GM18907 (cell line): ENCODE measurements at regions not wholly inside any gene's neighbourhood (a gene's known extent, or its start where the extent isn't known, plus 50 kb on each side); places are given as distances from the start of the nearest gene placed in this dataset.

Experiments used
- ATAC-seq: cut with Tn5 transposase; IDR thresholded peaks from one replicate; pipeline ENCODE4 v1.9.1; 2021; ENCODE audit warnings: mild to moderate bottlenecking, moderate library complexity; ENCODE audit not compliant: unreplicated experiment

DNA sequence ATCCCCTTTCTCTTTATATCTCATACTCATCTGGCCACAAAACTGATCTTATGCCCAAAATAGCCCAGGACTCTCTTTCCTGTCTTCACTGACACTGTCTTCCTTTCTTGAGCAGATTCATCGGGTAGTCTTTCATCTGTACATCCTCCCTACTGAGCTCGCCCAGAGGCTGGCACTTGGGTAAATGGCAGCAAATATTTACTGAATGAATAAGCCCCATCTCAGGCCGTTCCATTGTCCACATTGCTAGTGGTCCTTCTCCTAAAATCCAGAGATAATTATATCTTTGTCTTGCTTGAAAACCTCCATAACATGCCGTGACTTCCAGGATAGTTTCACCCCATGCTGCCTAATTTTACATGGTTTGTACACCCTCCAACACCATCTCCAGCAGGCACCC is 158.1 kb upstream of the SDK2 start:
- no peak for ATAC-seq

- no peak for ATAC-seq
These were observed 158.6 kb upstream of the SDK2 start for GRCh38 chr17:73802871-73803270.

DNA sequence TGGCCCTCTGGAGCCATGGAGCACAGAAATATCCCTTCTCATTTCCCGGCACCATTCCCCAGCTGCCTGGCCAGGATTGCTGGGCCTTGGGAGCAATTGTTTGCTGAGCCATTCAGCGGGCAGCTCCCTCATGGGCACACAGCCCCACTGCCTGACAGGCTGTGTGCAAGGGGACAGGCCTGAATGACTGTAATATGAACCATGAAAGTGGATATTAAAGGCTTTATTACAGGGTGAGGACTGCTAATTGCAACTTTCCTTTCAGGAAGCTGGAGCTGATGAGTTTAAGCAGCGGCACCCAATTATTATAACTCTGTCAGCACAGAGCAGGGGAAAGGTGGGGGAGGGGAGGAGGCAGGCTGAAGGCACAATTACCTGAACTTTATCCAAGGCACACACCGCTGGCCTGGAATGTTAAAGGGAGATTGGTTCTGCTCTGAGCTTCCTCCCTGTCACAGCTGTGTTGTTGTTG is 159.8 kb upstream of the SDK2 start:
- ATAC-seq, result no peak

DNA sequence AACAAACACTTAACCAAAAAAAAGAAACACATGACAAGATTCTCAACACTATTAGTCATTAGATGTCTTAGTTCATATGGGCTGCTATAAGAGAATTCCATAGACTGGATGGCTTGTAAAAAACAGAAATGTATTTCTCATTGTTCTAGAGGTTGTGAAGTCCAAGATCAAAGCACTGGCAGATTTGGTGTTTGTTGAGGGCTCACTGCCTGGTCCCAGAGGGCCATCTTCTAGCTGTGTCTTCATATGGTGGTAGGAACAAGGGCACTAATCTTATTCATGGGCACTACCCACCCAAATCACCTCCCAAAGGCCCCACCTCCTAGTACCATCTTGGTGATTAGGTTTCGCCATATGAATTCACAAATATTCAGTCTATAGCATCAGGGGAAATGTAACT is 162.5 kb upstream of the SDK2 start:
- no peak for ATAC-seq

DNA sequence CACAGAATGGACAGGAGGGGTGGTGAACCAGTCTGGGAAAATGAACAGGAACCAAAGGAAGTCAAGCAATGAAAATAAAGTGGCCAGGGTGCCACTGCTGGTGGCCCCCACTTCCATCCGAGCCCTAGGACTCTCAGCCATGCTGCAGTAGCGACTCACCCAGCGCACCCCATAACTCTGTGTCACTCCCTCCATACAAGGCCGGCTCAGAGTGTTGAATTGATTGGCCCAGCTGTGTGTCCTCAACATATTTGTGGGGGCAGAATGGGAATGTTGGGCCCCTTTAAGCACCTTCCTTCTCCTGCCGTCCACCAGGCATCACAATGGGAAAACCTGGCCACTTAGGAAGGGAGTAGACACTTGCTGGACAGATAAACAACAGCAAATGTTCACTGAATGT is 169.0 kb upstream of the SDK2 start:
- no peak for ATAC-seq

DNA sequence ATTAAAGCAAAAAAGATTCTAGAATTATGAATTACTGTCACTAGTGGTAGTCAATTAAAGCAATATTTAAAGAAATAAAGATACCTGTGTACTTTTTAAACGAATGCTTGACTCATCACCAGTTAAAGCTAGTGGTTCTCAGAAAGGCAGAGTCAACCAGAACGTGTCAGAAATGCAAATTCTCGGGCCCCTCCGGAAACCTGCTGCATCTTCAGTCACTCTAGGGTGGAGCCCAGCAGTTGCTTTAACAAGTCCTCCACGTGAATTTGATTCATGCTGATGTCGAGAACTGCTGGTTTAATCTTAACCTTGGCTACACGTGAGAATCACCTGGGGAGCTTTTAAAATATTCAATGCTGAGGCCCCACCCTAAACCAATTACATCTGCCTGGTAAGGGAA is 169.8 kb upstream of the SDK2 start:
- ATAC-seq, result no peak

DNA sequence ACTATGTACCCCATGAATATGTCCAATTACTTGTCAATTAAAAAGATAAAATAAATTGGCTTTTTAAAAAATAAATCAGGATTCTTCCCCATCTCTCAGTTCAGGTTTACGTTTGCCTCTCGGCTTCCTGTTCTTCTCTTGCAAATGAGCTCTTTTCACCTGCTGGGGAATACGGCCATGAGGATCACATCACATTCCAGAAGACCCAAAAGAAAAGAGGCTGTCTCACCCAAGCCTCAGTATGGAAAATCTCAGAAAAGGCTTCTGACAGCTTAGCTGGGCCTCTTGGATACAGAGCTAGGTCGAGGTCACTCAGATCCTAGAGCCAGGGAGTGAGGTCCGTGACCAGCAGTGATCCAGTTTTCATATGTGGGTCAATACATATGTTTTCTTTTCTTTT is 171.2 kb upstream of the SDK2 start:
- ATAC-seq, result no peak

DNA sequence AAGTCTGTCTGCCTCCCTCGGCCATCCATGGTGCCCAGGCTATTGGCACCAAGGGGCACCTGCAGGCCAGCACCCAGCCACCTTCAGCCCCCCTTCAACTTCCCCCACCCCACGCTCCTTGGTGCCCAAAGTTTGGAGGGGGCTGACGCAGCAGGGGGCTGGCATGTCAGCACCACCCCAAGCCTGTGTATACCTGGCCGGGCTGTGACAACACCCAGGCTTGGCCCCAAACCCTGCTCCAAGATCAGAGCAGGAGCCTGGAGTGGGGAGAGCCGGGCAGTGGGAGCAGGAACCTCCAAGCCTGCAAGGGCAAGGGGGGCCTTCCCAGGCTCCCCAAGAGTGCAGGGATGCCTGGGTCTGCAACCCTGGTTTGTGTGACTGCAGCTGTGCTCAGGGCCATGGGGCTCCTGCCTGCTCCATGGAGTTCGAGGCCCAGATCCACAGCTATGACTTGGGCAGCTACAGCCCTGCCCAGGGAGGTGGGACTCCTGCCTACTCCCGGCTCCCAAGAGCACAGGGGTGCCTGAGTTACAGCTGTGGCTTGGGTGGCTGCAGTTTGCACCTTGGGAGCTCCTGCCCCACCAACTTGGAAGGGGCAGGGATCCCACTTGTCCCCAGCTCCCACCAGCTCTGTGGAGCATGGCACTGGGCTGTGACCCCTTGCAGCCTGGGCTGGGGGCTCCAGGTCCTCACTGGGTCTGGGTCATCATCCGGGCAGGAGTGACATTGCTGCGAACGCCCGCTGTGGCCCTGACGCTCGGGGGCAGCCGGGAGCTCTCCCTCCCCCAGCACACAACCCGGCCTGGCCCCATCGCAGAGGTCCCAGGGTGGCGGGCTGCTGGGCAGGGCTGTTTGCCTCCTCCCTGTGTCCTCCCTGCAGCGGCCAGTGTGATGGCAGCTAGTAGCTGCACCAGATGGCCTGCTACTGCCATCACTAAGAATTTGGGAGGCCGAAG is 175.5 kb upstream of the SDK2 start:
- ATAC-seq, result no peak

DNA sequence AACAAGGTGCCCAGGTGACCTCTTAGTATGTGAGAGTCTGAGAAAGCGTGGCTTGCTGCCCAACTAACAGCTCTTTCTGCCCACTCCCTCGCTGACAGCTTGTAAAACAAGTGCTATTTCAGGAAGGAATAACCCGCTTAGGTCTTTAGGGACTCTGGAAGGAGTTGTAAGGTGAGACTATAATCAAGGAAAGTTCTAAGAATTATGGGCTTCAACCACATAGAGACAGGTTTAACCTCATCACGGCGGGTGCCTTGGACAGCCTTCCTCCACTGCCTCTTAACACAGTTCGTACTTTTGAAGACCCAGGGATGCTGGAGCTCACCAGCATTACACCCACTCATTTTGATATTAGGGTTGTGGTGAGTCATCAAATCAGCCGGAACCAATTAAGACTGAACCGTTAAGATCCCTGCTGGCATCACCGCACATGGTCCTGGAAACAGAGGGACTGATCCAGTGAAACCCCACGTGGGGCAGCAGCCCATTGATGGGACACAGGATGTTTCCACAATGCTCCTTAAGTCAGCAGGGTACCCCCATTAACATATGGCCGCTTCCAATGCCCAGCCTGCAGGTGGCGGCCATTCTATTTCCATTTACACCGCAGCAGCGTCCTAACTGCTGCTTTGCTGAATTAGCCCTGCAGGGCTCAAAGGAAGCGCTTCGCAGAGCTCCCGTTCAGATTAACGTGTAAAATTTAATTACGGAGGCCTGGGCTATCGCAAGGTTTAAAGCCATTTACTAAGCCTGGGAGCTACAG is 176.6 kb upstream of the SDK2 start:
- ATAC-seq, result no peak

DNA sequence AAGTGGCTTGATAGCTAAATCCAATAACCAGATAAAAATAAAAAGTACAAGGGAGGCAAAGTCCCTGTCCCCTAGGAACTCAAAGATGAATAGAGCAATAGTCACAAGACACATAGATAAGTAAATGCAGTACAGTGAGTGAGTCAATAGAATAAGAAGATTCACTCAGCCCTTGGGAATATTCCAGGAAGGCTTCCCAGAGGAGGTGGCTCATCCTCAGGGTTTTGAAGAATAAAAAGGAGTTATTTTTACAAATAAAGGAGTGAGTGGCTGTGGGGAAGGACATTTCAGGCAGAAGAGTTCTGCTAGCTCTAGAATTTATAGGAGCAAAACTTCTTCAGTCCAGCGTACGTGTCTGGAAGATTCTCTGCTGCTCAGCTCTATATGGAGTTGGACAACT is 177.4 kb upstream of the SDK2 start:
- no peak for ATAC-seq

- ATAC-seq, result no peak
These were observed 178.1 kb upstream of the SDK2 start for GRCh38 chr17:73822371-73822770.

- ATAC-seq, result no peak
These were observed 179.4 kb upstream of the SDK2 start for GRCh38 chr17:73823684-73824083.

GRCh38 chr17:73824321-73824720 is 180.1 kb upstream of the SDK2 start:
- ATAC-seq, result no peak

- ATAC-seq, result no peak
These were observed 182.1 kb upstream of the SDK2 start for GRCh38 chr17:73826181-73826871.

GRCh38 chr17:73826872-73827228 is 182.6 kb upstream of the SDK2 start:
- ATAC-seq, result no peak

DNA sequence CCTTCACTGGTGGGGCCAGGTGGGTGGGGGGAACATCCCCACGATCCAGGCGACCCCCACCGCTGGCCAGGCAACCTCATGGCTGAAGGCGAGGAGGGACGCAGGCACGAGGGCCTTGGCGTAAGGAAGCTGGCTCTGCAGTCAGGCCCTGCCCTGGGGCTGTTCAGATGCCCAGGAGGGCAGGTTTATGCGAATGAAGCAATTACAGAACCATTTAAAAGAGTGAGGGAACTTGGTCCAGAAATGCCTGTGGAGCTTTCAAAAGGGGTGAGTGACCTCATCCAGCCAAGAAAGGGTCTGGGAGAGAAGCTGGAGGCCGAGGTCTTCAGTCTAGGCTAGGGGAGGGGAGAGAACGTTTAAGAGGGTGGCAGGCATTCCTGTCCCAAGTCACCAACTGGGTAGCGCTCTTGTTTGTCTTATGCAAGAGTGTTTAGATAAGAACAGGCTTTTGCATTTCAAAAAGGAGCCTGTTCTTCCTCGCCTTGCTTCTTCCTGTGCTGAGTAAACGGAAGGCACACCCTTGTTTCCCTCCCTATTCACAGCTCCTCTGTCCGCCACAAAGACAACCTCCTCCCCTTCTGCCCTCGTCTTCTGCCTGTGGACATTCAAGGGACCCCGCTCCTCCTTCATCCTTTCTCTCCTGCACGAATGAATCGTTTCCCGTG is 183.5 kb upstream of the SDK2 start:
- no peak for ATAC-seq

DNA sequence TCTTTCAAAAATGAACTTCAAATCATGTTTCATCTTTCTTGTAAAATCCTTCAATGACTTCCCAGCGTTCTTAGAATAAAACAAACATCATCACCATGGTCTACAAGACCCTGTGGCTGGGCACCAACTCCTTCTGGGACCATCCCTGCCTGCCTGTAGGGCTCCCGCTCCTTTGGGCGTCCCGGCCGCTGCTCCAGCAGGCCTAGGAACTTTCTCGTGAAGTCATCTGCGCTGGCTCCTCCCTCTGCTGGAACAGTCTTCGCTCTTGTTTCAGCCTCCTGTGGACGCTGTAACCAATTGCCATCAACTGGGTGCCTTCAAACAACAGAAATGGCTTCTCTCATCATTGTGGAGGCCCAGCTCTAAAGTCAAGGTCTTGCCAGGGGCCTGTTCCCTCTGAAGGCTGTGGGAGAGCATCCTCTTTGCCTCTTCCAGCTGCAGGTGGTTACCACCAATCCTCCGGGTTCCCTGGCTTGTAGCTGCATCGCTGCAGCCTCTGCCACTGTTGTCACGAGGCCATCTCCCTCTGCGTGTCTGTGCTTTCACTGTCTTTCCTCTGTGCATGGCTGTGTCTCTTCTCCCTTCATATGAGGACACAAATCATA is 185.5 kb upstream of the SDK2 start:
- ATAC-seq, result no peak

GRCh38 chr17:73831699-73832098 is 187.5 kb upstream of the SDK2 start:
- no peak for ATAC-seq

DNA sequence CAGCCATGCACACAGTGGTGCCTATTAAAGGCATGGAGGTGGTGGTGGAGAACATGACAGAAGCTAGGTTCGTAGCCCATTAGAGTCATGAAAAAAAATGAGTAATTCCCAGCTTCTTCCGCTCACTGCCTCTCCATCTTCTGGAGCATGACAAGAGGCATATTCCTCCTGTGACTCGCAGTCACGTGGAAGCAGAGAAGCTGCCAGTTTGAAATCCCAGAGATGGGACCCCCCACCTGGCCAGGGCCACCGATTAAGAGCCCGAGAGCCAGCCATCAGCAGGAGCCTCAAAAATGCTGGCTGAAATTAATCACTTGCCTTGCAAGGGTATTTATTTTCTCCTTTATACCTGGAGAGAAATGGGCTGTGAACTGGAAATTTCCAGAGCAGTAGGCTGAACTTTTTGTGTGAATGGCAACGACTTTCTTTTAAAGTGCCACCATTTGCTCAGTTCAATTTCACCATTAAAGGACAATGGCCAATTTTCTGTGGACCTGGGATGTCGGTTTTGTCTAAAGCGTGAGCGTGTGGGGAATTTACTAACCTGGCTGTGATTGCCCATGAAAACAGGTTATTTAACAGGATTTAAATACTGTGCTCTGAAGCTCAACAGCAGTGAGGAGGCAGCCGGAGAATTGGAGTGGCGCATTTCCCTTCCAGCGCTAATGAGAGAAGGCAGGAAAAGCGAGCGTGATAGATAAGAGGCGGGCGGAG is 189.7 kb upstream of the SDK2 start:
- no peak for ATAC-seq
